ENCODE measurements at regions not wholly inside any gene's neighbourhood (a gene's known extent, or its start where the extent isn't known, plus 50 kb on each side); places are given as distances from the start of the nearest gene placed in this dataset.
"Not testable (repeated sequence)": the region's sequence is repeated elsewhere in the genome, so short reads cannot be mapped to it uniquely, and the experiment has no call there.

- not testable (repeated sequence) for TF ChIP-seq CTCF (IDR thresholded peaks at IDR 0.05); RFX5 (IDR thresholded peaks at IDR 0.05); ELK1 (IDR thresholded peaks at IDR 0.05; ENCODE audit: low read depth, low read length); RCOR1 (IDR thresholded peaks at IDR 0.05; ENCODE audit: low read depth, low read length); POLR2A (IDR thresholded peaks at IDR 0.05; ENCODE audit: low read length); CHD2 (IDR thresholded peaks at IDR 0.05; ENCODE audit: low read length, partially characterized antibody); EP300 (IDR thresholded peaks at IDR 0.05); SMC3 (IDR thresholded peaks at IDR 0.05); ESRRA (IDR thresholded peaks at IDR 0.05; ENCODE audit: borderline replicate concordance, low read length); KDM5A (IDR thresholded peaks at IDR 0.05)
Observed at GRCh38 chr10:53335803-53336422, 563.3 kb upstream of the MBL2 start.

Measured in A549 (cell line).